PFSK-1 (cell line): ENCODE measurements at regions not wholly inside any gene's neighbourhood (a gene's known extent, or its start where the extent isn't known, plus 50 kb on each side); places are given as distances from the start of the nearest gene placed in this dataset.

Experiments used
- POLR2AphosphoS5 ChIP-seq: IDR thresholded peaks from 2 replicates; pipeline ENCODE4 v1.6.1; 2012; ENCODE audit warnings: low read depth, mild to moderate bottlenecking, control low read depth, low read length, moderate library complexity
- SIN3A ChIP-seq: IDR thresholded peaks from 2 replicates; pipeline ENCODE4 v1.6.1; 2012; ENCODE audit warnings: mild to moderate bottlenecking, low read length, moderate library complexity, borderline replicate concordance; ENCODE audit not compliant: insufficient read depth
- TAF1 ChIP-seq: IDR thresholded peaks from 2 replicates; pipeline ENCODE4 v1.6.1; 2012; ENCODE audit warnings: low read length, control low read depth, borderline replicate concordance; ENCODE audit not compliant: insufficient read depth
- TF ChIP-seq, protein P1 (sequence below), 2 experiments: IDR thresholded peaks; 2 replicates each; pipeline versions ENCODE4 v1.6.1 to v1.8.0; 2011 to 2012; ENCODE audit warnings: low read depth in 2 of 2, low read length in 2 of 2, control low read depth in 1 of 2, inconsistent platforms in 1 of 2, mild to moderate bottlenecking in 1 of 2, moderate library complexity in 1 of 2; ENCODE audit not compliant: insufficient read depth in 1 of 2

DNA sequence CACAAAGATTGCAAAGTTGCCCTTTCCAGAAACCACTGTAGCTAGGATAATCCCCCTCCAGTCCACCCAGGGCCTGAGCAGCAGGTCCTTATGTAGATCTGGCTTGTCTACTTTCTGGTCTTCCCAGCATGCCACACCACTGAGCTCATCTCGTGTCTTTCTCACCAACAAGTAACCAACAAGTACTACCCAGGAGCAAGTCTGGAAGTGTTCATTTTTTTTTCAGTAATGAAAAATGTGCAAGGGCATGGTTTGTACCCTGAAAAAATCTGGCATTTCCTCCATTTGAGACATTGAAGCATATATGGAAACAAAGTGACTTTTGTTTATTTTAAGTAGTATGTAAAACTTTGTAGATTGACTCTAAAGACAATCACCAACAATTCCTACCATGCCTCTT, 120.8 kb downstream of the INHBA start:
- TF ChIP-seq POLR2AphosphoS5 (no peak), TAF1 (no peak), SIN3A (no peak)
- TF ChIP-seq, protein P1, sequence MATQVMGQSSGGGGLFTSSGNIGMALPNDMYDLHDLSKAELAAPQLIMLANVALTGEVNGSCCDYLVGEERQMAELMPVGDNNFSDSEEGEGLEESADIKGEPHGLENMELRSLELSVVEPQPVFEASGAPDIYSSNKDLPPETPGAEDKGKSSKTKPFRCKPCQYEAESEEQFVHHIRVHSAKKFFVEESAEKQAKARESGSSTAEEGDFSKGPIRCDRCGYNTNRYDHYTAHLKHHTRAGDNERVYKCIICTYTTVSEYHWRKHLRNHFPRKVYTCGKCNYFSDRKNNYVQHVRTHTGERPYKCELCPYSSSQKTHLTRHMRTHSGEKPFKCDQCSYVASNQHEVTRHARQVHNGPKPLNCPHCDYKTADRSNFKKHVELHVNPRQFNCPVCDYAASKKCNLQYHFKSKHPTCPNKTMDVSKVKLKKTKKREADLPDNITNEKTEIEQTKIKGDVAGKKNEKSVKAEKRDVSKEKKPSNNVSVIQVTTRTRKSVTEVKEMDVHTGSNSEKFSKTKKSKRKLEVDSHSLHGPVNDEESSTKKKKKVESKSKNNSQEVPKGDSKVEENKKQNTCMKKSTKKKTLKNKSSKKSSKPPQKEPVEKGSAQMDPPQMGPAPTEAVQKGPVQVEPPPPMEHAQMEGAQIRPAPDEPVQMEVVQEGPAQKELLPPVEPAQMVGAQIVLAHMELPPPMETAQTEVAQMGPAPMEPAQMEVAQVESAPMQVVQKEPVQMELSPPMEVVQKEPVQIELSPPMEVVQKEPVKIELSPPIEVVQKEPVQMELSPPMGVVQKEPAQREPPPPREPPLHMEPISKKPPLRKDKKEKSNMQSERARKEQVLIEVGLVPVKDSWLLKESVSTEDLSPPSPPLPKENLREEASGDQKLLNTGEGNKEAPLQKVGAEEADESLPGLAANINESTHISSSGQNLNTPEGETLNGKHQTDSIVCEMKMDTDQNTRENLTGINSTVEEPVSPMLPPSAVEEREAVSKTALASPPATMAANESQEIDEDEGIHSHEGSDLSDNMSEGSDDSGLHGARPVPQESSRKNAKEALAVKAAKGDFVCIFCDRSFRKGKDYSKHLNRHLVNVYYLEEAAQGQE (IDR thresholded peaks at IDR 0.05; ENCODE audit: insufficient read depth in 1 of 2, low read depth in 2 of 2, low read length in 2 of 2) = no peak
